HG03575 (cell line): ENCODE measurements at regions not wholly inside any gene's neighbourhood (a gene's known extent, or its start where the extent isn't known, plus 50 kb on each side); places are given as distances from the start of the nearest gene placed in this dataset.
"Not testable (repeated sequence)": the region's sequence is repeated elsewhere in the genome, so short reads cannot be mapped to it uniquely, and the experiment has no call there.

ENCODE experiments used
- ATAC-seq: cut with Tn5 transposase; IDR thresholded peaks from one replicate; pipeline ENCODE4 v1.9.1; 2021; ENCODE audit not compliant: unreplicated experiment, insufficient number of reproducible peaks, low FRiP score; ENCODE audit errors: extremely low read depth

GRCh38 chr4:125651707-125652357, 337.1 kb downstream of the FAT4 start:
- ATAC-seq = not testable (repeated sequence)

GRCh38 chr4:125658773-125659172, 344.0 kb downstream of the FAT4 start:
- ATAC-seq = no peak

- no peak for ATAC-seq
Observed at GRCh38 chr4:125663896-125664767, 349.4 kb downstream of the FAT4 start.

DNA sequence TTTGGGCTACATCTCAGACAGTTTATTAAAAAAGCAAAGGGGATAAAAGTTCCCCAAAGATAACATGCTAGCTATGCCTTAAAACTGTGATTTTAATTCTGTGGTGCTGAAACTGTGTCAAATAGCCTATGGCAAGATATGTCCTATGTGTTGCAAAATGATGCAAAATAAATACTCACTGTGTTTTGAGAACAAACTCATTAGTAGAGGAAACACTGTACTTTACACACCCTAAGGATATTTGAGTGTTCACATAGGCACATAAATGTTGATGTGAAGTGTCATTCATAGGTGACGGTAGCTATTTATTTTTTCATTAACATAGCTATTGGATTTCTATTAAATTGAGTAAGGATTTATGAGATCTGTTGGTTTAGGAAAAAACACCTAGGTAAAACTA, 351.9 kb downstream of the FAT4 start:
- ATAC-seq = no peak

DNA sequence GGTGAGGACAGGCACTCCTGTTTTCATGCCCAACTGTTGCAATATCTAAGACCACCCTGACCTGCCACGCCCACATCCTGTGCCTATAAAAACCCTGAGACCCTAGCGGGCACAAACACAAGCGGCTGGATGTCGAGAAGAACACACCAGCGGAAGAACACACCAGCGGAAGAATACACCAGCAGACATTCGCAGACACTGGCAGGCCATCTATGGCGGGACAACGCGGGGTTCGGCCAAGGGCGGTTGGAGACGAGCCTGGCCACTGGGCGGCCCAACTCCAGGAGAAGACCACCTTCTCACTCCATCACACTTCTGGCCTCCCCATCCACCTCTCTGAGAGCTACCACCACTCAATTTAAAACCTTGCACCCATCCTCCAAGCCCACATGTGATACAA, 361.4 kb downstream of the FAT4 start:
- ATAC-seq = no peak

DNA sequence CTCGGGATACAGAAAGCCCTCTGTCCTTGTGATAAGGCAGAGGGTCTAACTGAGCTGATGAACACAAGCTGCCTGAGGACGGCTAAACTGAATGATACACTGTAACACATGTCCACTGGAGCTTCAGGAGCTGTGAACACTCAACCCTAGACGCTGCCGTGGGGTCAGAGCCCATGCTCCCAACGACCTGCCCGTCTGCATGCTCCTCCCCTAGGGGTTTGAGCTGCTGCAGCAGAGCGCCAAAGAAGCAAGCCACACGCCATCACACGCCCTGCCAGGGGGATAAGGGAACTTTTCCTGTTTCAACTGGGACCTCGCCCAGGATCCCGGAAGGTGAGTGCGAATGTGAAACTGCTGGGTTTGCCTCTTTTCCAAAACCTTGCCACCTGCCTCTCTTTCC, 361.8 kb downstream of the FAT4 start:
- ATAC-seq = no peak

DNA sequence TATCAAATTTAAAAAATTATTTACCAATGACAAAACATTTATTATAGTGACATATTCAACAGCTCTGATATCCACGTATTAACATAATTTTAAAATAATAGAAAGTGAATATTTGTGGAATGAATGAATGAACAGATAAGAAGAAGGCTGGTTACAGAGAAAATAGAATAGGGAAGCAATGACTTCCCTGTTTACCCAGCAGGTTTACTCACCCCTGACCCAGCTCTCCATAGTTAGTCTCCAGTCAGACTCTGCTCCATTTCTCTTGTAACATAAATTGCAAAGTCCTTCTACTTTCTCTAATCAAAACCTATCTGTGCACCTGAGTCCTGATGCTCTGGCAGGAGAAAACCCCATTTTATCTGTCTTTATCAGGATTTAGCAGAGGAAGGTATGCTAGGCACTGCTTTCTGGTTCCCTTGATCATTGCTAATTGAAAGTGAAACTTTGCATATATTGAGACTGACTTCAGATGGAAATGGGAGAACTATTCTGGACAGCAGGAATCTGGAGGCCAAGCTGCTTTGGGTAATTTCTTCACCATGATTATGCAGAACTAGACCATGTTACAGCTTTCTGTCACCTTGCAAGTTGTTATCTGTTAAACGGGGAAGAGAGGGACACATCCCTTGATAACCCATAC, 363.0 kb downstream of the FAT4 start:
- no peak for ATAC-seq

GRCh38 chr4:125679989-125680388, 365.2 kb downstream of the FAT4 start:
- no peak for ATAC-seq

DNA sequence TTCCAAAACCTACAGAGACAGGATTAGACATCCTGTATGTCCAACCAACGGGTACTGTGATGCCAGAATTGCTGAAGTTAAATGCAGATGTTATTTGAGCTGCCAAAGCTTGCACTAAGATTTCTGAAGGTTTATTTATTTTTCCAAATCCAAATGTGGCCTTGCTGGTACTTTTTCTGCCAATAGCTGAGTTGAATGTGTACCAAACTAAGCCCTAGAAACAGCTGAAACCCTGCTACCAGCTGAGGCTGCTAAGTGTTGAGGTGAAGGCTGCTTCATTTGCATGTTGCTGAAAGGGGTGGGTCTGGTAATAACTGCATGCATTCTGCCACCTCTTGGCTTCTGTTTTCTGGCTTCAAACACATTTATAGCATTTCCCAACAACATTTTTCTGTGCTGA, 366.5 kb downstream of the FAT4 start:
- ATAC-seq = no peak

DNA sequence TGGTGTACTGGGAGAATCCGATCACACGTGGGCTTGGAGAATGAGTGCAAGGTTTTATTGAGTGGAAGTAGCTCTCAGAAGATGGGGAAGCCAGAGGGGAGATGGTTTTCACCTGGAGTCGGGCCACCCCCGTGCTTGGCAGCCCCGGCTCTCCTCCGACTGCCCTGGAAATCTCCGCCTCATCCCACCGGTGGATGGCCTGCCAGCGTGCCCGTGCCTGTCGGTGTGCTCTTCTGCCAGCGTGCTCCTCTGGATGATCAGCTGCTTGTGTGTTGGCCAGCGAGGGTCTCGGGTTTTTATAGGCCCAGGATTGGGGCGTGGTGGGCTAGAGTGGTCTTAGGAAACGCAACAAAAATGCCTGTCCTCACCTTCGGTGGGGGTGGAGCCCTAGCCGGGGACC, 368.0 kb downstream of the FAT4 start:
- no peak for ATAC-seq

DNA sequence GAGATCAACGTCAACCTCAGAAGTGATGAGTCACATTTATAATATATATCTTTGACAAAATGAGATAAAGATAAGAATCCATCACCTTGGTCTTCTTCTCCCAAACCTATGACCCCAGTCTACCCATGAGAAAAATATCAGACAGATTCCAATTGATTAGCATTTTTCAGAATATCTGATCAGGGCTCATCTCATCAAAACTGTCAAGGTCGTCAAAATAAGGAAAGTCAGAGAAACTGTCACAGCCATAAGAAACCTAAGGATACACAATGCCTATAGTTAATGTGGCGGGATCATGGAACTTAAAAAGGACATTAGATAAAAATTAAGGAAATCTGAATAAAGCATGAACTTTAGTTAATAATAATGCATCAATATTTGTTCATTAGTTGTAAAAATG, 374.1 kb downstream of the FAT4 start:
- ATAC-seq = no peak

- no peak for ATAC-seq
Observed at GRCh38 chr4:125689805-125690204, 375.1 kb downstream of the FAT4 start.

GRCh38 chr4:125693228-125693627, 378.5 kb downstream of the FAT4 start:
- no peak for ATAC-seq

DNA sequence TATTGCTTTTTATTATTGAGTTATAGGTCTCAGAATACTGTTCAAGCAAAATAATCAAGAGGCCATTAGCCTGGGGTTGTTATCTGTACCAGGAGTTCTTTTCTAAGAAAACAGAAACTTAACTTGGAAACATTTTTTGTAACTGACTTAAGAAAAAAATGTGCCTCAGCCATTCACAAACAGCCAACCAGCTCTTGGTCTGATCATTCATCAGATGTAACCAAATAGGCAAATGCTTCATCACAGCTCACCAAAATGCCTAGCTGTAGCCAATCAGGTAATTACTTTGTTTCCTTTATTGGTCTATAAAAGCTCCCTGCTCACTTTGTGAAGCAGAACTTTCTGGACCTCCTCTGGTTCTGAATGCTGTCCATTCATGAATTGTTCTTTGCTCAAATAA, 387.7 kb downstream of the FAT4 start:
- no peak for ATAC-seq

DNA sequence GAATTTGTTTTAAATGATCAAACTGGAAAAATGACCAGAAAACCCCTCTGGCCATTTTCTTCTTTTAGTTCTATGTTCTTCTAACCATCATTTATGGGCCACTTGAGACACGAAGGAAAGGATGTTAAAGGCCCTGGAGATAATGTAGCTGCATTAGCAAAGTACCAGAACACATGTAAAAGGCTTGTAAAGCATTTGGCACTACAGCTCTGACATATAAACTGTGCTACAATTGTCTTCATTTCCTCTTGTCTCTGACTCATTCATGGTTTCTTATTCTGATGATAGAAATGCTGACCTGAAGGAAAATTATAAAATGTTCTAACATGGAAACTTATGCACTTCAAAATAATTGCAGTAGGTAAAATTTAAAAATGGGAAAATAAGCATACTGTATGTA, 388.7 kb downstream of the FAT4 start:
- no peak for ATAC-seq

- ATAC-seq = no peak
Observed at GRCh38 chr4:125704726-125705125, 390.0 kb downstream of the FAT4 start.

DNA sequence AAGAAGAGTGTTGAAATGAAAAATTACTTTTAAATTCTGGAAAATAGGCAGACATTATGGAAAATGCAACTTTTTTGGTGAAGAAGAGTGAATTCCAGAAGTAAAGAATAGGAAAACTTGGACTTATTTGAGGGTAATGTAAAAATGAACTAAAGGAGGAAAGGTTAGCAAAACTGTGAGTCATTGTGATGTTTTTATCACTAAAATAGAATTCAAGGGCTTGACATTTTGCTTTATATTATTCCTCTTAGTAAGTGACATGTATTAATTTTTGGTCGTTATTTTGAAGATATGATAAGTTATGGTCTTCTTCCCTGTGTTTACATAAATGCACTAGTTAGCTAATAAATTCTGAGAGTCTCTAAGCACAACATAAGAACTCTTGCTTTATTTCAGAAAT, 390.9 kb downstream of the FAT4 start:
- ATAC-seq = no peak

DNA sequence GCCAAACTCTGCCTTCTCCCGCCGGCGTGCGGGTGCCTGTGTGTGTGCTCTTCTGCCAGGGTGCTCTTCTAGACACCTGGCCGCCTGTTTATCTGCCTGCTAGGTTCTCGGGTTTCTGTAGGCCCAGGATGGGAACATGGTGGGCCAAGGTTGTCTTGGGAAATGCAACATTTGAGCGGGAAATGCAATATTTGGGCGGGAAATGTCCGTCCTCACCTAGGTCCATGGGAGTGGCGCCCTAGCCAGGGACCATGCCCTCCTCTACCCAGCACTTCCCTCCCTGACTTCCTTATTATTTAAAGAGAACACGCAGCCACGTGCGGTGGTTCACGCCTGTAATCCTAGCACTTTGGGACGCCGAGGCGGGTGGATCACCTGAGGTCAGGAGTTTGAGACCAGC, 392.6 kb downstream of the FAT4 start:
- ATAC-seq = no peak

DNA sequence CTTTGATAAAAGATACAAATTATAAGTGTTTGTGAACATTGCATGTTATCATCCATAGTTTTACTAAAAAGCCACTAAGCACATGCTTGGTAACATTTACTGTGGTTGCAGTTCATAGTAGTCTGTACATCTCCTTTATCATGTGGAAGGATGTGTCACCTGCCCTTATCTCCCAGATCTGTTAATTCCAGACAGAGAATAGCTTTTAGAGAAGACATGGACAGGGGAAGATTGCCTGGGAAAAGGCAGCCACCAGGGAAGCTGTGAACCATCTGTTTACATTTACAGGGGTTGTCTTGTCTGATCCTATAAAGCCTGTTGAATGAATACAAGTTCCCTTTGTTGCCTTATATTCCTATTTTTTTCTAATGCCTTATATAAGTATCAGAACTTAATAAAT, 396.0 kb downstream of the FAT4 start:
- no peak for ATAC-seq

- ATAC-seq = no peak
Observed at GRCh38 chr4:125714049-125714448, 399.3 kb downstream of the FAT4 start.
